Activated naive CD4-positive, alpha-beta T cell treated with anti-CD3 and anti-CD28 coated beads for 36 hours (primary cell): ENCODE measurements at regions not wholly inside any gene's neighbourhood (a gene's known extent, or its start where the extent isn't known, plus 50 kb on each side); places are given as distances from the start of the nearest gene placed in this dataset.

Experiments used
- CTCF ChIA-PET: fragments of 350-600 bp; sonication (Branson Sonifier 250); formaldehyde crosslinking; loops from one replicate; lab custom pipeline; 2021; ENCODE audit warnings: antibody characterized with exemption; lab: Charles Lee
- DNase-seq: peaks from one replicate; pipeline ENCODE4 v3.0.0-alpha.2; 2020
- H3K27ac Mint-ChIP-seq: one replicate; pipeline ENCODE4 v1.8.0; 2021; ENCODE audit warnings: mild to moderate bottlenecking, mixed read lengths
- H3K27me3 Mint-ChIP-seq: one replicate; pipeline ENCODE4 v1.8.0; 2021; ENCODE audit warnings: low read depth, mixed read lengths
- H3K36me3 Mint-ChIP-seq: one replicate; pipeline ENCODE4 v1.8.0; 2021; ENCODE audit warnings: low read depth, mixed read lengths
- H3K4me1 Mint-ChIP-seq: one replicate; pipeline ENCODE4 v1.8.0; 2021; ENCODE audit warnings: low read depth, mixed read lengths
- H3K4me3 Mint-ChIP-seq: one replicate; pipeline ENCODE4 v1.8.0; 2021; ENCODE audit warnings: mild to moderate bottlenecking, moderate library complexity, mixed read lengths
- H3K9me3 Mint-ChIP-seq: one replicate; pipeline ENCODE4 v1.8.0; 2021; ENCODE audit warnings: mixed read lengths
- intact Hi-C: fragments of 100-400 bp; cut with micrococcal nuclease; formaldehyde crosslinking; loops from one replicate; pipeline ENCODE4 v1.15.1; 2023

- Mint-ChIP-seq H3K27me3 (no peaks in the 10 kb centered on the region), H3K4me3 (no peak overlapping the region), H3K4me1 (no peaks in the 10 kb centered on the region), H3K27ac (no peak overlapping the region), H3K9me3 (no peaks in the 10 kb centered on the region), H3K36me3 (no peaks in the 10 kb centered on the region)
- CTCF ChIA-PET, result no interaction called here
- intact Hi-C loops, result no loop called here
- no peak for DNase-seq
Observed at GRCh38 chr16:85486256-85486915, 126.7 kb upstream of the GSE1 start.

- H3K27ac Mint-ChIP-seq, result no peak overlapping the region
- H3K9me3 Mint-ChIP-seq, result no peaks in the 10 kb centered on the region
- peaks cover 4% of the 10 kb centered on the region for H3K4me1 Mint-ChIP-seq
- no peak overlapping the region for H3K4me3 Mint-ChIP-seq
- H3K27me3 Mint-ChIP-seq, result no peaks in the 10 kb centered on the region
- CTCF ChIA-PET, result interaction anchor here (1.5 to 1.9 kb wide), 3 partner anchors 40 to 128 kb away, joined by 4 to 7 read pairs (median 6); no protein-coding TSS in a partner anchor
- intact Hi-C loops, result no loop called here
- no peaks in the 10 kb centered on the region for H3K36me3 Mint-ChIP-seq
- DNase-seq, result no peak
Observed at GRCh38 chr16:85488414-85488813, 124.7 kb upstream of the GSE1 start.

GRCh38 chr16:85490407-85491057 is 122.6 kb upstream of the GSE1 start:
- CTCF ChIA-PET, result interaction anchor here (0.6 to 4.1 kb wide), 10 partner anchors 11 to 195 kb away, joined by 3 to 21 read pairs (median 4); no protein-coding TSS in a partner anchor
- Mint-ChIP-seq H3K4me3 (no peak overlapping the region), H3K9me3 (no peaks in the 10 kb centered on the region), H3K4me1 (peaks cover 4% of the 10 kb centered on the region), H3K27ac (no peak overlapping the region), H3K27me3 (no peaks in the 10 kb centered on the region), H3K36me3 (no peaks in the 10 kb centered on the region)
- DNase-seq, result no peak
- intact Hi-C loops, result loop anchor here (1.0 kb wide), 1 partner anchor 120 kb away; no protein-coding TSS in a partner anchor

- no peaks in the 10 kb centered on the region for H3K36me3 Mint-ChIP-seq
- CTCF ChIA-PET, result interaction anchor here (0.6 to 4.1 kb wide), 14 partner anchors 11 to 194 kb away, joined by 3 to 21 read pairs (median 4); no protein-coding TSS in a partner anchor
- no peaks in the 10 kb centered on the region for H3K9me3 Mint-ChIP-seq
- DNase-seq, result peak; percentile 56
- H3K27ac Mint-ChIP-seq, result no peak overlapping the region
- no peaks in the 10 kb centered on the region for H3K27me3 Mint-ChIP-seq
- intact Hi-C loops, result loop anchor here (1.0 kb wide), 1 partner anchor 119 kb away; no protein-coding TSS in a partner anchor
- peaks cover 4% of the 10 kb centered on the region for H3K4me1 Mint-ChIP-seq
- no peak overlapping the region for H3K4me3 Mint-ChIP-seq
Observed at GRCh38 chr16:85491058-85491771, 121.9 kb upstream of the GSE1 start.

- H3K36me3 Mint-ChIP-seq, result no peaks in the 10 kb centered on the region
- CTCF ChIA-PET, result interaction anchor here (0.6 to 4.1 kb wide), 10 partner anchors 10 to 124 kb away, joined by 3 to 21 read pairs (median 3); no protein-coding TSS in a partner anchor
- no peak overlapping the region for H3K27ac Mint-ChIP-seq
- no peaks in the 10 kb centered on the region for H3K27me3 Mint-ChIP-seq
- intact Hi-C loops, result loop anchor here (1.0 kb wide), 1 partner anchor 118 kb away; no protein-coding TSS in a partner anchor
- no peak for DNase-seq
- no peaks in the 10 kb centered on the region for H3K9me3 Mint-ChIP-seq
- H3K4me3 Mint-ChIP-seq, result no peak overlapping the region
- H3K4me1 Mint-ChIP-seq, result peaks cover 4% of the 10 kb centered on the region
Observed at GRCh38 chr16:85491798-85492294, 121.3 kb upstream of the GSE1 start.

GRCh38 chr16:85492295-85492864 is 120.7 kb upstream of the GSE1 start:
- H3K9me3 Mint-ChIP-seq, result no peaks in the 10 kb centered on the region
- CTCF ChIA-PET, result interaction anchor here (1.1 to 4.1 kb wide), 5 partner anchors 10 to 118 kb away, joined by 3 to 19 read pairs (median 3); no protein-coding TSS in a partner anchor
- H3K27me3 Mint-ChIP-seq, result no peaks in the 10 kb centered on the region
- H3K27ac Mint-ChIP-seq, result no peak overlapping the region
- no peaks in the 10 kb centered on the region for H3K36me3 Mint-ChIP-seq
- intact Hi-C loops, result no loop called here
- no peak overlapping the region for H3K4me3 Mint-ChIP-seq
- no peak for DNase-seq
- peaks cover 4% of the 10 kb centered on the region for H3K4me1 Mint-ChIP-seq

- intact Hi-C loops, result no loop called here
- no peak overlapping the region for H3K4me3 Mint-ChIP-seq
- DNase-seq, result no peak
- CTCF ChIA-PET, result interaction anchor here (1.0 to 1.7 kb wide), 2 partner anchors 75 to 116 kb away, joined by 3 read pairs; no protein-coding TSS in a partner anchor
- no peaks in the 10 kb centered on the region for H3K27me3 Mint-ChIP-seq
- H3K9me3 Mint-ChIP-seq, result no peaks in the 10 kb centered on the region
- H3K4me1 Mint-ChIP-seq, result peaks cover 4% of the 10 kb centered on the region
- no peaks in the 10 kb centered on the region for H3K36me3 Mint-ChIP-seq
- no peak overlapping the region for H3K27ac Mint-ChIP-seq
Observed at GRCh38 chr16:85494315-85494714, 118.8 kb upstream of the GSE1 start.

- H3K36me3 Mint-ChIP-seq, result no peaks in the 10 kb centered on the region
- no peak overlapping the region for H3K27ac Mint-ChIP-seq
- intact Hi-C loops, result no loop called here
- no peaks in the 10 kb centered on the region for H3K27me3 Mint-ChIP-seq
- CTCF ChIA-PET, result interaction anchor here (1.0 kb wide), 1 partner anchor 115 kb away, joined by 3 read pairs; no protein-coding TSS in a partner anchor
- DNase-seq, result no peak
- no peaks in the 10 kb centered on the region for H3K9me3 Mint-ChIP-seq
- H3K4me1 Mint-ChIP-seq, result peaks cover 4% of the 10 kb centered on the region
- no peak overlapping the region for H3K4me3 Mint-ChIP-seq
Observed at GRCh38 chr16:85495259-85495658, 117.9 kb upstream of the GSE1 start.

GRCh38 chr16:85495823-85496538 is 117.1 kb upstream of the GSE1 start:
- Mint-ChIP-seq H3K9me3 (no peaks in the 10 kb centered on the region), H3K4me1 (peaks cover 4% of the 10 kb centered on the region), H3K36me3 (no peaks in the 10 kb centered on the region), H3K27ac (no peak overlapping the region), H3K27me3 (no peaks in the 10 kb centered on the region), H3K4me3 (no peak overlapping the region)
- intact Hi-C loops, result no loop called here
- CTCF ChIA-PET, result interaction anchor here (0.6 to 0.8 kb wide), 2 partner anchors 74 to 223 kb away, joined by 3 read pairs; no protein-coding TSS in a partner anchor
- no peak for DNase-seq

GRCh38 chr16:85497622-85498314 is 115.4 kb upstream of the GSE1 start:
- CTCF ChIA-PET, result no interaction called here
- no peak overlapping the region for H3K4me3 Mint-ChIP-seq
- H3K4me1 Mint-ChIP-seq, result no peaks in the 10 kb centered on the region
- no peak overlapping the region for H3K27ac Mint-ChIP-seq
- no peaks in the 10 kb centered on the region for H3K9me3 Mint-ChIP-seq
- intact Hi-C loops, result no loop called here
- no peak for DNase-seq
- H3K36me3 Mint-ChIP-seq, result no peaks in the 10 kb centered on the region
- no peaks in the 10 kb centered on the region for H3K27me3 Mint-ChIP-seq

- H3K27me3 Mint-ChIP-seq, result no peaks in the 10 kb centered on the region
- CTCF ChIA-PET, result interaction anchor here (0.6 kb wide), 1 partner anchor 237 kb away, joined by 4 read pairs; no protein-coding TSS in a partner anchor
Observed at GRCh38 chr16:85498607-85499006, 114.5 kb upstream of the GSE1 start.

More at GRCh38 chr16:85498607-85499006, 114.5 kb upstream of the GSE1 start:
- intact Hi-C loops, result no loop called here
- Mint-ChIP-seq H3K36me3 (no peaks in the 10 kb centered on the region), H3K9me3 (no peaks in the 10 kb centered on the region), H3K27ac (no peak overlapping the region), H3K4me3 (no peak overlapping the region), H3K4me1 (no peaks in the 10 kb centered on the region)
- no peak for DNase-seq
